Stomach (tissue), 4 donors: ENCODE measurements at regions not wholly inside any gene's neighbourhood (a gene's known extent, or its start where the extent isn't known, plus 50 kb on each side); places are given as distances from the start of the nearest gene placed in this dataset.

Experiments
- EP300 ChIP-seq: sonication (generic); formaldehyde crosslinking; IDR thresholded peaks from one replicate; pipeline ENCODE4 v1.6.1; 2017; ENCODE audit warnings: antibody characterized with exemption
- TF ChIP-seq, protein P1 (sequence below), 7 experiments: fragments of 450-650 bp in 4 of 7; fragments of 200-600 bp in 3 of 7; sonication (generic) in 3 of 7; IDR thresholded peaks; one replicate each; pipeline ENCODE4 v1.5.1; 2016 to 2019; ENCODE audit warnings: antibody characterized with exemption in 7 of 7, control low read depth in 2 of 7, mild to moderate bottlenecking in 1 of 7

- TF ChIP-seq, protein P1, sequence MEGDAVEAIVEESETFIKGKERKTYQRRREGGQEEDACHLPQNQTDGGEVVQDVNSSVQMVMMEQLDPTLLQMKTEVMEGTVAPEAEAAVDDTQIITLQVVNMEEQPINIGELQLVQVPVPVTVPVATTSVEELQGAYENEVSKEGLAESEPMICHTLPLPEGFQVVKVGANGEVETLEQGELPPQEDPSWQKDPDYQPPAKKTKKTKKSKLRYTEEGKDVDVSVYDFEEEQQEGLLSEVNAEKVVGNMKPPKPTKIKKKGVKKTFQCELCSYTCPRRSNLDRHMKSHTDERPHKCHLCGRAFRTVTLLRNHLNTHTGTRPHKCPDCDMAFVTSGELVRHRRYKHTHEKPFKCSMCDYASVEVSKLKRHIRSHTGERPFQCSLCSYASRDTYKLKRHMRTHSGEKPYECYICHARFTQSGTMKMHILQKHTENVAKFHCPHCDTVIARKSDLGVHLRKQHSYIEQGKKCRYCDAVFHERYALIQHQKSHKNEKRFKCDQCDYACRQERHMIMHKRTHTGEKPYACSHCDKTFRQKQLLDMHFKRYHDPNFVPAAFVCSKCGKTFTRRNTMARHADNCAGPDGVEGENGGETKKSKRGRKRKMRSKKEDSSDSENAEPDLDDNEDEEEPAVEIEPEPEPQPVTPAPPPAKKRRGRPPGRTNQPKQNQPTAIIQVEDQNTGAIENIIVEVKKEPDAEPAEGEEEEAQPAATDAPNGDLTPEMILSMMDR (IDR thresholded peaks at IDR 0.05): no peak
- no peak for TF ChIP-seq EP300
Observed at GRCh38 chr4:106430797-106431196, 62.2 kb upstream of the GIMD1 start.
